Gastroesophageal sphincter (tissue), 3 donors: ENCODE measurements at regions not wholly inside any gene's neighbourhood (a gene's known extent, or its start where the extent isn't known, plus 50 kb on each side); places are given as distances from the start of the nearest gene placed in this dataset.

Source experiments
- CTCF ChIP-seq, 4 experiments: fragments of 200-600 bp in 2 of 4; fragments of 450-650 bp in 2 of 4; sonication (generic) in 1 of 4; IDR thresholded peaks; one replicate each; pipeline ENCODE4 v1.5.1; 2017 to 2019; ENCODE audit warnings: antibody characterized with exemption in 4 of 4, mild to moderate bottlenecking in 2 of 4, moderate library complexity in 2 of 4
- EP300 ChIP-seq: sonication (generic); formaldehyde crosslinking; IDR thresholded peaks from one replicate; pipeline ENCODE4 v1.6.1; 2017; ENCODE audit warnings: antibody characterized with exemption, mild to moderate bottlenecking
- POLR2A ChIP-seq, 2 donors: fragments of 450-650 bp; IDR thresholded peaks; one replicate each; pipeline ENCODE4 v1.6.1; 2017; ENCODE audit warnings: antibody characterized with exemption in 2 of 2, mild to moderate bottlenecking in 2 of 2, moderate library complexity in 1 of 2

- TF ChIP-seq POLR2A (IDR thresholded peaks at IDR 0.05), result no peak
- no peak for TF ChIP-seq CTCF (IDR thresholded peaks at IDR 0.05)
- TF ChIP-seq EP300, result no peak
These were observed 64.1 kb downstream of the DRD1 start for GRCh38 chr5:175379867-175380266.
